ENCODE measurements at regions not wholly inside any gene's neighbourhood (a gene's known extent, or its start where the extent isn't known, plus 50 kb on each side); places are given as distances from the start of the nearest gene placed in this dataset.

GRCh38 chr2:146312899-146313298, 1531.9 kb upstream of the ACVR2A start:
- Histone ChIP-seq H3K4me1 (ENCODE audit: control insufficient read depth in 2 of 2, insufficient read depth in 2 of 2, low read length in 2 of 2) (no peaks in the 10 kb centered on the region), H2AFZ (ENCODE audit: insufficient read depth, low read depth, low read length, poor library complexity, severe bottlenecking) (no peak overlapping the region), H3K27me3 (replicated peaks in 1 of 4; ENCODE audit: control extremely low read depth in 1 of 4, control insufficient read depth in 3 of 4, insufficient read depth in 4 of 4, low read length in 3 of 4) (no peaks in the 10 kb centered on the region), H3K4me3 (ENCODE audit: control extremely low read depth in 1 of 5, extremely low read depth in 1 of 5, insufficient read depth in 1 of 5, low read depth in 2 of 5, low read length in 4 of 5) (no peak overlapping the region), H3K27ac (ENCODE audit: low read length in 2 of 2) (no peak overlapping the region), H3K36me3 (replicated peaks in 1 of 2; ENCODE audit: control extremely low read depth in 1 of 2, control insufficient read depth in 1 of 2, extremely low read depth in 1 of 2, insufficient read depth in 2 of 2, low read length in 1 of 2) (no peaks in the 10 kb centered on the region), H3K4me2 (replicated peaks; ENCODE audit: low read depth, low read length, poor library complexity, severe bottlenecking) (no peak overlapping the region), H3K9me3 (ENCODE audit: control extremely low read depth in 1 of 3, control insufficient read depth in 2 of 3, insufficient read depth in 1 of 3, low read length in 2 of 3) (no peaks in the 10 kb centered on the region), H3K9ac (ENCODE audit: low read length) (no peak overlapping the region), H4K20me1 (ENCODE audit: control insufficient read depth, insufficient read depth, low read length, poor library complexity, severe bottlenecking) (no peaks in the 10 kb centered on the region), H3K79me2 (ENCODE audit: control insufficient read depth, insufficient read depth, low read length) (no peaks in the 10 kb centered on the region)
- H3K4me1 Mint-ChIP-seq: no peaks in the 10 kb centered on the region
- no peak overlapping the region for H3K27ac Mint-ChIP-seq
- intact Hi-C loops (cut with micrococcal nuclease): no loop called here
- no CpG with 5 or more reads among the region's 2 CpGs for WGBS (ENCODE audit: insufficient coverage)
- TF ChIP-seq EZH2 (IDR thresholded peaks at IDR 0.05; ENCODE audit: borderline replicate concordance, insufficient read depth, low read depth, low read length, poor library complexity, severe bottlenecking) (no peak), CTCF (IDR thresholded peaks at IDR 0.05) (no peak)
- no peaks in the 10 kb centered on the region for H3K9me3 Mint-ChIP-seq (ENCODE audit: insufficient read depth)
- ATAC-seq (ENCODE audit: low read depth) (no peak), DNase-seq (no peak)
- ChIA-PET CTCF (no interaction called here), POLR2A (no interaction called here)
- H3K4me3 Mint-ChIP-seq: no peak overlapping the region
- H3K27me3 Mint-ChIP-seq: no peaks in the 10 kb centered on the region

GRCh38 chr2:146305164-146305563, 1539.7 kb upstream of the ACVR2A start:
- ChIA-PET CTCF (no interaction called here), POLR2A (no interaction called here)
- no peaks in the 10 kb centered on the region for H4K20me1 ChIP-seq (ENCODE audit: control insufficient read depth, insufficient read depth, low read length, poor library complexity, severe bottlenecking)
- no peaks in the 10 kb centered on the region for H3K36me3 ChIP-seq (replicated peaks in 1 of 2; ENCODE audit: control extremely low read depth in 1 of 2, control insufficient read depth in 1 of 2, extremely low read depth in 1 of 2, insufficient read depth in 2 of 2, low read length in 1 of 2)
- H3K4me3 Mint-ChIP-seq: no peak overlapping the region
- H3K4me1 ChIP-seq (ENCODE audit: control insufficient read depth in 2 of 2, insufficient read depth in 2 of 2, low read length in 2 of 2): no peaks in the 10 kb centered on the region
- no peak overlapping the region for H3K4me2 ChIP-seq (replicated peaks; ENCODE audit: low read depth, low read length, poor library complexity, severe bottlenecking)
- no peak for TF ChIP-seq EZH2 (IDR thresholded peaks at IDR 0.05; ENCODE audit: borderline replicate concordance, insufficient read depth, low read depth, low read length, poor library complexity, severe bottlenecking)
- TF ChIP-seq CTCF (IDR thresholded peaks at IDR 0.05): no peak
- no peak overlapping the region for H2AFZ ChIP-seq (ENCODE audit: insufficient read depth, low read depth, low read length, poor library complexity, severe bottlenecking)
- no peak for DNase-seq
- H3K27me3 ChIP-seq (replicated peaks in 1 of 4; ENCODE audit: control extremely low read depth in 1 of 4, control insufficient read depth in 3 of 4, insufficient read depth in 4 of 4, low read length in 3 of 4): no peaks in the 10 kb centered on the region
- no peaks in the 10 kb centered on the region for H3K27me3 Mint-ChIP-seq
- intact Hi-C loops (cut with micrococcal nuclease): no loop called here
- no peak overlapping the region for H3K4me3 ChIP-seq (ENCODE audit: control extremely low read depth in 1 of 5, extremely low read depth in 1 of 5, insufficient read depth in 1 of 5, low read depth in 2 of 5, low read length in 4 of 5)
- H3K27ac Mint-ChIP-seq: no peak overlapping the region
- ATAC-seq (ENCODE audit: low read depth): no peak
- no peak overlapping the region for H3K27ac ChIP-seq (ENCODE audit: low read length in 2 of 2)
- H3K4me1 Mint-ChIP-seq: no peaks in the 10 kb centered on the region
- H3K9me3 Mint-ChIP-seq (ENCODE audit: insufficient read depth): peaks cover 9% of the 10 kb centered on the region
- no peak overlapping the region for H3K9ac ChIP-seq (ENCODE audit: low read length)
- WGBS (ENCODE audit: insufficient coverage): no CpG with 5 or more reads among the region's 3 CpGs
- H3K9me3 ChIP-seq (ENCODE audit: control extremely low read depth in 1 of 3, control insufficient read depth in 2 of 3, insufficient read depth in 1 of 3, low read length in 2 of 3): no peaks in the 10 kb centered on the region
- no peaks in the 10 kb centered on the region for H3K79me2 ChIP-seq (ENCODE audit: control insufficient read depth, insufficient read depth, low read length)
